ENCODE measurements at regions not wholly inside any gene's neighbourhood (a gene's known extent, or its start where the extent isn't known, plus 50 kb on each side); places are given as distances from the start of the nearest gene placed in this dataset.

DNA sequence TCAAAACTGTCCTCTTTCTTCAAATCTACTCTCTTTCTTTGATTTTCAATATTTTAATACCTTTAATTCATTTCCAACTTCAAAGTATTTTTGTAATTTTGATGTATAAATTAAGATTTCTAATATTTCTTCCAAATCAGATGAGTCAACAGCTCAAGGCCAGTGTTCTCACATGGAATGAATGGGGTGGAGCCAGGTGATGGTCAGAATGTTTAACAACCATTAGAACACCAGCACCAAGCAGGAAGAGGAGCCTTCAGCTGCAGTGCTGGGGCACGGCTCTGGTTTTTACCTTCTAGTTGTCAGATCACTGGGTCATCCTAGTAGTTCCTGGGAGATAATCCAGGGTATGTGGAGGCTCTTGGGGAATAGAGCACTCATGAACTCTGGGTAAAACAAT lies 494.5 kb upstream of the PDZRN3 start:
- Histone ChIP-seq H3K27me3 (ENCODE audit: control insufficient read depth, insufficient read depth, low read length) (no peaks in the 10 kb centered on the region), H3K4me1 (ENCODE audit: control insufficient read depth, insufficient read depth, low read length) (peaks cover 4% of the 10 kb centered on the region; the same call in 1 of the 2 replicates)

DNA sequence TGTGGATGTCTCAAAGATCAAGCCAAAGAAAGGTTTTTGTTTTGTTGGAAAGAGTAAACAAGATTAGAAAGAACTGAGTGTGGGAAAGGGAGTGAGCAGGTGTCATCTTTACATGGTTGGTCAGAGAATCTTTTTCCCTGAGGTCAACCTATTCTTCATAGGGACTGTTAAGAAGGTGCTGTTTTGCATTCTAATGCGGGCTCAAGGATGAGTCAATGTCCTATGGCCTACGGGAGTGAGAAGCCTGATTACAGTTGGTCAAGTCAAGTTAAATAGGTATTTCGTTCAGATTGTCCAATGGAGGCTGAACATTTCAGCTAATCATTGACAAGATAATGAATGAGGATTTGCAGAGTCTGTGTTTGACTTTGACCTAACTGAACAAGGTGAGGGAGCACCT lies 491.2 kb upstream of the PDZRN3 start:
- Histone ChIP-seq H3K4me3 (ENCODE audit: low read depth, low read length) (no peak overlapping the region), H3K9ac (ENCODE audit: low read length) (no peak overlapping the region), H3K27me3 (ENCODE audit: control insufficient read depth, insufficient read depth, low read length) (no peaks in the 10 kb centered on the region), H3K36me3 (ENCODE audit: control insufficient read depth, insufficient read depth, low read length) (no peaks in the 10 kb centered on the region), H3K27ac (ENCODE audit: low read depth, low read length) (no peak overlapping the region), H3K9me3 (ENCODE audit: control insufficient read depth, insufficient read depth, low read depth, low read length) (peaks cover 5% of the 10 kb centered on the region; the same call in 1 of the 2 replicates), H3K4me1 (ENCODE audit: control insufficient read depth, insufficient read depth, low read length) (peaks cover 4% of the 10 kb centered on the region; the same call in 1 of the 2 replicates)

More for the DNA sequence above, 494.5 kb upstream of the PDZRN3 start:
- no peak overlapping the region for H3K27ac ChIP-seq (ENCODE audit: low read depth, low read length)
- H3K9ac ChIP-seq (ENCODE audit: low read length) = no peak overlapping the region
- no peaks in the 10 kb centered on the region for H3K36me3 ChIP-seq (ENCODE audit: control insufficient read depth, insufficient read depth, low read length)
- H3K4me3 ChIP-seq (ENCODE audit: low read depth, low read length) = no peak overlapping the region
- H3K9me3 ChIP-seq (ENCODE audit: control insufficient read depth, insufficient read depth, low read depth, low read length) = peaks cover 7% of the 10 kb centered on the region; the same call in 1 of the 2 replicates

DNA sequence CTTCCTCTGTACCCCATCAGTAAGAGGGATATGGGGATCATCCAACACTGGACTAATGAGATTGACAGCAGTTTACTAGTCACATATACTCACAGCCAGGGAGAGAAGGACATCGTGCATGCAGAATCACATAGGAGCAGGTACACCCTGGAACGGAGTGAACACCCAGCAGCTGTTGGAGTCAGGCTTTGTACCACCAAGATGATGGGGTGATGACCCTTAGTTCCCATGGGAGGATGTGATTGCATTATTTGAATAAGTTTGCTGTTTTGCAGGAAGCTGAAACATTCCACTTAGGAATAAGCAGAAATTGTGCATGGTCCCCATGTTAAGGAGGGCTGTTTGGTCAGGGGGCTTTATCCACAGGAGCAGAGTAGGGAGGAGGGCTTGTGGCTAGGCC lies 482.7 kb upstream of the PDZRN3 start:
- H3K27me3 ChIP-seq (ENCODE audit: control insufficient read depth, insufficient read depth, low read length) = no peaks in the 10 kb centered on the region
- no peak overlapping the region for H3K4me3 ChIP-seq (ENCODE audit: low read depth, low read length)
- no peaks in the 10 kb centered on the region for H3K36me3 ChIP-seq (ENCODE audit: control insufficient read depth, insufficient read depth, low read length)
- no peak overlapping the region for H3K9ac ChIP-seq (ENCODE audit: low read length)
- H3K9me3 ChIP-seq (ENCODE audit: control insufficient read depth, insufficient read depth, low read depth, low read length) = no peaks in the 10 kb centered on the region
- no peak overlapping the region for H3K27ac ChIP-seq (ENCODE audit: low read depth, low read length)
- no peaks in the 10 kb centered on the region for H3K4me1 ChIP-seq (ENCODE audit: control insufficient read depth, insufficient read depth, low read length)

DNA sequence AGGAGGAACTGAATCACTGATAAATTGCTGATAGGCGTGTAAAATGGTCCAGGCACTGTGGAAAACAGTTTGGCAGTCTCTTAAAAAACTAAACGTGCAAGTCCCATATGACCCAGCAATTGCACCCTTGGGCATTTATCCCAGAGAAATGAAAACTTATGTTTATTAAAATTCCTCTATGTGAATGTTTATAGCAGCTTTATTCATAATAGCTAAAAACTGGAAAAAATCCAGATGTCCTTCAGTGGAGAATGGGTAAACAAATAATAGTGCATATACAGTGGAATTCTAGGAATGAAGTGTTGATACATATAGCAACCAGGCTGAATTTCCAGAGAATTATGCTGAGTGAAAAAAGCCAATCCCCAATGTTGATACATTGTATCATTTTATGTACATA lies 482.2 kb upstream of the PDZRN3 start:
- Histone ChIP-seq H3K27ac (ENCODE audit: low read depth, low read length) (no peak overlapping the region), H3K9me3 (ENCODE audit: control insufficient read depth, insufficient read depth, low read depth, low read length) (no peaks in the 10 kb centered on the region), H3K27me3 (ENCODE audit: control insufficient read depth, insufficient read depth, low read length) (no peaks in the 10 kb centered on the region), H3K4me3 (ENCODE audit: low read depth, low read length) (no peak overlapping the region), H3K4me1 (ENCODE audit: control insufficient read depth, insufficient read depth, low read length) (no peaks in the 10 kb centered on the region), H3K9ac (ENCODE audit: low read length) (no peak overlapping the region), H3K36me3 (ENCODE audit: control insufficient read depth, insufficient read depth, low read length) (no peaks in the 10 kb centered on the region)

DNA sequence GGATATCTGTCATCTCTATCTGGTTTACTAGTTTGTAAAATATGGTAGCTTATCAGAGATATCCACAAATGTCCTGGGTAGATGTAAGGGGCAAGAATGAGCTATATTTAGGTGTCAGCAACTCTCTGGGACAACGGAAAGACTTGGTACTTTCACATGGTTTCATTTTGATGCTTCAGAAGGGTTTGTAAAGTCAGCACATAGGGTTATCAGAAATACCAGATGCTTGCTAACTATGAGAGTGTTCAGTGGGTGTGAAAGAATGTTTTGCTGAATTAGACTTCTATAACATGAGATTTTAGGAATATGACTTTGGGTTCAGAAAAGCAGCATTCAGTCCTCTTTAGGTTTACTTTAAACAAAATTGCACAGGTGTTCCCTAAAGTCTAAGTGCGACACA lies 466.5 kb upstream of the PDZRN3 start:
- no peaks in the 10 kb centered on the region for H3K36me3 ChIP-seq (ENCODE audit: control insufficient read depth, insufficient read depth, low read length)
- no peak overlapping the region for H3K9ac ChIP-seq (ENCODE audit: low read length)
- H3K9me3 ChIP-seq (ENCODE audit: control insufficient read depth, insufficient read depth, low read depth, low read length) = no peaks in the 10 kb centered on the region
- H3K27ac ChIP-seq (ENCODE audit: low read depth, low read length) = no peak overlapping the region
- no peak overlapping the region for H3K4me3 ChIP-seq (ENCODE audit: low read depth, low read length)
- H3K27me3 ChIP-seq (ENCODE audit: control insufficient read depth, insufficient read depth, low read length) = no peaks in the 10 kb centered on the region
- no peaks in the 10 kb centered on the region for H3K4me1 ChIP-seq (ENCODE audit: control insufficient read depth, insufficient read depth, low read length)

DNA sequence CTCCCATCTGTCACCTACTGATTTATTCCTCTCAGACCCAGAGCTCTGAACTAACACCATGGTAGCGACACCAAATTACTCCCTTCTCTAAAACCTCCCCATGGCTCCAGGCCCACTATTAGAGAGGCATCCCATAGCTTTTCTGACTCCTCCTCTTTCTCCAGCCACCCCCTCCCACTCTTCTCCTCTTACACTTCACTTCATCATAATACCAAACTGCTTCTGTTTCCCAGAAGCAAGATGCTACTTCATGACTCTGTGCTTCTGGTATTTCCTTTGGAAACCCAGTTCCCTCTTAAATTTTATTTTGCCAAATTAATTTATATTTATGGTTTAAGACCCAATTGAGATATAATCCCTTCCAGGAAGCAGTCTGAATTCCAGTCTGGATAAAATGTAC lies 465.1 kb upstream of the PDZRN3 start:
- Histone ChIP-seq H3K9me3 (ENCODE audit: control insufficient read depth, insufficient read depth, low read depth, low read length) (no peaks in the 10 kb centered on the region), H3K4me3 (ENCODE audit: low read depth, low read length) (no peak overlapping the region), H3K27ac (ENCODE audit: low read depth, low read length) (no peak overlapping the region), H3K4me1 (ENCODE audit: control insufficient read depth, insufficient read depth, low read length) (no peaks in the 10 kb centered on the region), H3K9ac (ENCODE audit: low read length) (no peak overlapping the region), H3K36me3 (ENCODE audit: control insufficient read depth, insufficient read depth, low read length) (no peaks in the 10 kb centered on the region), H3K27me3 (ENCODE audit: control insufficient read depth, insufficient read depth, low read length) (no peaks in the 10 kb centered on the region)

DNA sequence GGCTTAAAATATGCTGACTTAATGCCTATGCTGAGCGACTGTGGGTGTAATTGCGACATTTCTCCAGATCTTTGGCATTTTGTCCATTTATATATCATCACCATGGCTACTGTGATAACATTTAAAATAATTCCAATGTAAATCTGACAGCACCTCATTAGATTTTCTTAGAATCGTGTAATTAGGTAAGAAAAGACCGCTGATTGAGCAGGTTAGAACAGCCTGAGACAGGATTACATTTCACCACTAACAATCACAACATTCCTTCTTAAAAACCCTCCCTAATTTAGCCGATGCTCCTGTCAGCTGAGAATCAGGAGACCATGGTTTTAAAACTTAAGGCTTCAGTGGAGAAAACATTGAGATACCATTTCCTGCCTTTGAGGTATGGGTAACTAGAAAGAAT lies 455.3 kb upstream of the PDZRN3 start:
- H3K27ac ChIP-seq (ENCODE audit: low read depth, low read length) = no peak overlapping the region
- H3K9ac ChIP-seq (ENCODE audit: low read length) = no peak overlapping the region
- H3K9me3 ChIP-seq (ENCODE audit: control insufficient read depth, insufficient read depth, low read depth, low read length) = no peaks in the 10 kb centered on the region
- no peaks in the 10 kb centered on the region for H3K36me3 ChIP-seq (ENCODE audit: control insufficient read depth, insufficient read depth, low read length)
- no peaks in the 10 kb centered on the region for H3K27me3 ChIP-seq (ENCODE audit: control insufficient read depth, insufficient read depth, low read length)
- no peak overlapping the region for H3K4me3 ChIP-seq (ENCODE audit: low read depth, low read length)
- H3K4me1 ChIP-seq (ENCODE audit: control insufficient read depth, insufficient read depth, low read length) = peaks cover 7% of the 10 kb centered on the region; the same call in 1 of the 2 replicates

DNA sequence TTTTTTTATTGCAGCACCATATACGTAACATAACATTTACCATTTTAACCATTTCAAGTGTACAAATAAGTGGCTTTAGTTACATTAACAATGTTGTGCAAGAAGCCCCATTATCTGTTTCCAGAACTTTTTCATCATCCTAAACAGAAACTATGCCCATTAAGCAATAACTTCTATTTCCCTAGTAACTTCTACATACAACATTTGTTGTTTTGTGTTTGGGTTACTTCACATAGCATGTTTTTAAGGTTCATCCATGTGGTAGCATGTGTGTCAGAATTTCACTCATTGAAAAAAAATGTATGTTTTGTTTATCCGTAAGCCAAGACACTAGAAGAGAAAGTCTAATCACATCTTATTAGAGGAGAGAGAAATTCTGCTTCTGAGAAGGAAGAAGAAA lies 450.5 kb upstream of the PDZRN3 start:
- no peak overlapping the region for H3K4me3 ChIP-seq (ENCODE audit: low read depth, low read length)
- H3K27ac ChIP-seq (ENCODE audit: low read depth, low read length) = no peak overlapping the region
- no peaks in the 10 kb centered on the region for H3K27me3 ChIP-seq (ENCODE audit: control insufficient read depth, insufficient read depth, low read length)
- peaks cover under 1% of the 10 kb centered on the region; the same call in 1 of the 2 replicates for H3K4me1 ChIP-seq (ENCODE audit: control insufficient read depth, insufficient read depth, low read length)
- no peak overlapping the region for H3K9ac ChIP-seq (ENCODE audit: low read length)
- H3K9me3 ChIP-seq (ENCODE audit: control insufficient read depth, insufficient read depth, low read depth, low read length) = no peaks in the 10 kb centered on the region
- no peaks in the 10 kb centered on the region for H3K36me3 ChIP-seq (ENCODE audit: control insufficient read depth, insufficient read depth, low read length)

DNA sequence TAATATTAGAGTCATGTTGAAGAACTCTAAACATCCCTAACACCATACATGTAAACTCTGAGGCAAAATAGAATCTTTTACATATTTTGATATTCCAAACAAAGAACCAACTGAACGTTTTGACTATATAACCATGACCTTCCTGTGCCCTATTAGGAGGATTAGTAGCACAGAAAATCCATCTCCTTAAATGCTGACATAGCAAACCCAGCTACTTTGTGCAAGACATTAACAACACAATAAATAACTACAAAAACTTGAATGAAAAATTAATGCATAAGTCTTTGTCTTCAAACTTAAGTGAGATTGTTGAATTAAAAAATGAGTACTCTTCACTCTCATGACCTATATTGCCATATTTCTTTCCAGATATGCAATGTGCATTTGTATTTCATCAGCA lies 450.0 kb upstream of the PDZRN3 start:
- H3K4me3 ChIP-seq (ENCODE audit: low read depth, low read length) = no peak overlapping the region

DNA sequence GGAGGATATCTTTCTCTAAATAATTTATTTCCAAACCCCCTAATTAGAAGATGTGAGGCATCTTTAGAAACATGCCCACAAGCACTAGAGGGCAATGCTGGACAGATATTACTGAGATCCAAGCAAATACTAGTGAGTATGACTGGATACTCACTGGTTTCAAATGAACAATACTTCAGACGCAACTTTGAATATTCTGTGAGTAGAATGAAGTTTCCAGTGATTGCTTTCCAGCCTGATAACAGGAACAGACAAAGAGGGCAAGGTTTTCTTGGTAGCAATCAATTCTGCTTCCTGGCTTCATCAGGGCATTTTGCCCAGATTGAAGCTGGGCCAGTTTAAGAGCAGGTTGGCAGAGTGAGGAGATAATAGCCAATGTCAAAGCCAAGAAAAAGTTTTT lies 442.6 kb upstream of the PDZRN3 start:
- Histone ChIP-seq H3K4me3 (ENCODE audit: low read depth, low read length) (no peak overlapping the region), H3K9ac (ENCODE audit: low read length) (no peak overlapping the region), H3K36me3 (ENCODE audit: control insufficient read depth, insufficient read depth, low read length) (no peaks in the 10 kb centered on the region), H3K27me3 (ENCODE audit: control insufficient read depth, insufficient read depth, low read length) (no peaks in the 10 kb centered on the region), H3K4me1 (ENCODE audit: control insufficient read depth, insufficient read depth, low read length) (peaks cover 4% of the 10 kb centered on the region; the same call in 1 of the 2 replicates), H3K9me3 (ENCODE audit: control insufficient read depth, insufficient read depth, low read depth, low read length) (no peaks in the 10 kb centered on the region), H3K27ac (ENCODE audit: low read depth, low read length) (no peak overlapping the region)

More for the DNA sequence above, 450.0 kb upstream of the PDZRN3 start:
- H3K9ac ChIP-seq (ENCODE audit: low read length) = no peak overlapping the region
- H3K9me3 ChIP-seq (ENCODE audit: control insufficient read depth, insufficient read depth, low read depth, low read length) = no peaks in the 10 kb centered on the region
- H3K27me3 ChIP-seq (ENCODE audit: control insufficient read depth, insufficient read depth, low read length) = no peaks in the 10 kb centered on the region
- H3K36me3 ChIP-seq (ENCODE audit: control insufficient read depth, insufficient read depth, low read length) = no peaks in the 10 kb centered on the region
- H3K27ac ChIP-seq (ENCODE audit: low read depth, low read length) = no peak overlapping the region
- H3K4me1 ChIP-seq (ENCODE audit: control insufficient read depth, insufficient read depth, low read length) = no peaks in the 10 kb centered on the region

DNA sequence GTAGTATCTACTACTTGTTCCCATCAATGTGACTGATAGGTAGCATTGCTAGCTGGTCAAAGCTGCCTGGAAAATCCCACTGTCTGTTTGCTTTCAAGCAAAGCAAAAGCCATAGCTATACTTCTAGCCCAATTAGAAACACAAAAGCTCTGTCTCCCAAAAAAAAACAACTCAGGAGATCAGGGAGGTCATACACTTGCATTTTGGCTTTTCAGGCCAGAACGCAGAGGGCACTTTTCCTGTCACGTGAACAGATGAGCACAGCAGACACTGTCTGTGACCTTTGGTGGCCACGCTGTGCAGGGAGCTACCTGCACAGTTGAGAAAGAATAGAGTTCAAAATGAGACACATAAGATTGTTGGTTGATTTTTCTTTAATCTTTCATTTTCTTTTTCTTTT lies 441.7 kb upstream of the PDZRN3 start:
- no peak overlapping the region for H3K27ac ChIP-seq (ENCODE audit: low read depth, low read length)
- no peaks in the 10 kb centered on the region for H3K9me3 ChIP-seq (ENCODE audit: control insufficient read depth, insufficient read depth, low read depth, low read length)
- no peaks in the 10 kb centered on the region for H3K27me3 ChIP-seq (ENCODE audit: control insufficient read depth, insufficient read depth, low read length)
- H3K36me3 ChIP-seq (ENCODE audit: control insufficient read depth, insufficient read depth, low read length) = no peaks in the 10 kb centered on the region
- peaks cover 4% of the 10 kb centered on the region; the same call in 1 of the 2 replicates for H3K4me1 ChIP-seq (ENCODE audit: control insufficient read depth, insufficient read depth, low read length)
- H3K9ac ChIP-seq (ENCODE audit: low read length) = no peak overlapping the region
- H3K4me3 ChIP-seq (ENCODE audit: low read depth, low read length) = no peak overlapping the region

All from HUES6 (cell line).